SK-N-SH (cell line): ENCODE measurements at regions not wholly inside any gene's neighbourhood (a gene's known extent, or its start where the extent isn't known, plus 50 kb on each side); places are given as distances from the start of the nearest gene placed in this dataset.

ENCODE experiments used
- CTCF ChIA-PET: fragments of 300-600, 350-600 bp; formaldehyde crosslinking; extraction: SDS; loops from one replicate; lab custom pipeline; 2021; lab: Yijun Ruan, JAX
- POLR2A ChIA-PET: fragments of 350-600 bp; sonication (Branson Sonifier 250); formaldehyde crosslinking; extraction: SDS; loops from one replicate; lab custom pipeline; 2020; ENCODE audit warnings: antibody characterized with exemption, inconsistent platforms; lab: Yijun Ruan, JAX
- DNase-seq: peaks from one replicate; pipeline ENCODE4 v3.0.0; 2012
- H2AFZ ChIP-seq: fragments of 200-600 bp; sonication (generic); 2 replicates; pipeline ENCODE4 v1.8.1; 2016; ENCODE audit warnings: antibody characterized with exemption, mild to moderate bottlenecking, low read depth
- H3F3A ChIP-seq: fragments of 200-600 bp; sonication (generic); replicated peaks from 2 replicates; pipeline ENCODE3; 2016; ENCODE audit warnings: antibody characterized with exemption, mild to moderate bottlenecking; ENCODE audit not compliant: insufficient read depth
- H3K27ac ChIP-seq, 2 experiments: fragments of 200-500 bp in 1 of 2; fragments of 200-600 bp in 1 of 2; sonication (Bioruptor generic) in 1 of 2; sonication (generic), shearing (Covaris generic) in 1 of 2; 2 replicates each; pipeline versions ENCODE4 v1.5.1 to v1.6.1; 2014 to 2016; ENCODE audit warnings: low read depth in 2 of 2, inconsistent platforms in 1 of 2, low read length in 1 of 2, mild to moderate bottlenecking in 1 of 2, mixed read lengths in 1 of 2
- H3K27me3 ChIP-seq: fragments of 200-600 bp; sonication (generic), shearing (Covaris generic); 2 replicates; pipeline ENCODE4 v1.6.1; 2016; ENCODE audit warnings: mixed run types; ENCODE audit not compliant: insufficient read depth
- H3K36me3 ChIP-seq, 2 experiments: fragments of 200-500 bp in 1 of 2; fragments of 200-600 bp in 1 of 2; sonication (Bioruptor generic) in 1 of 2; sonication (generic) in 1 of 2; replicated peaks in 1 of 2; 2 replicates each; pipeline versions ENCODE3 to v1.5.1; 2014 to 2016; ENCODE audit warnings: low read length in 1 of 2, mild to moderate bottlenecking in 1 of 2; ENCODE audit not compliant: insufficient read depth in 2 of 2, control insufficient read depth in 1 of 2
- H3K4me1 ChIP-seq, 2 experiments: fragments of 200-500 bp in 1 of 2; fragments of 200-600 bp in 1 of 2; sonication (Bioruptor generic) in 1 of 2; sonication (generic), shearing (Covaris generic) in 1 of 2; 2 replicates each; pipeline versions ENCODE4 v1.5.1 to v1.6.1; 2014 to 2016; ENCODE audit warnings: low read depth in 1 of 2, low read length in 1 of 2, mixed run types in 1 of 2; ENCODE audit not compliant: insufficient read depth in 2 of 2, control insufficient read depth in 1 of 2
- H3K4me2 ChIP-seq: fragments of 200-600 bp; sonication (generic), shearing (Covaris generic); 2 replicates; pipeline ENCODE4 v1.6.1; 2017; ENCODE audit warnings: mixed run types
- H3K4me3 ChIP-seq, 2 experiments: fragments of 200-500 bp in 1 of 2; fragments of 200-600 bp in 1 of 2; sonication (Bioruptor generic) in 1 of 2; sonication (generic), shearing (Covaris generic) in 1 of 2; 2 replicates each; pipeline versions ENCODE4 v1.5.1 to v1.8.1; 2014 to 2016; ENCODE audit warnings: low read depth in 2 of 2, inconsistent platforms in 1 of 2, low read length in 1 of 2, mild to moderate bottlenecking in 1 of 2, mixed read lengths in 1 of 2, moderate library complexity in 1 of 2
- H3K79me2 ChIP-seq: fragments of 200-600 bp; sonication (generic); 2 replicates; pipeline ENCODE4 v1.8.1; 2017; ENCODE audit warnings: mild to moderate bottlenecking; ENCODE audit not compliant: insufficient read depth
- H3K9ac ChIP-seq: fragments of 200-600 bp; sonication (generic); 2 replicates; pipeline ENCODE4 v1.6.1; 2017; ENCODE audit warnings: mixed run types
- H3K9me2 ChIP-seq: fragments of 200-600 bp; sonication (generic); 2 replicates; pipeline ENCODE4 v1.6.1; 2017; ENCODE audit warnings: mixed run types
- H3K9me3 ChIP-seq: fragments of 200-600 bp; sonication (generic); 2 replicates; pipeline ENCODE4 v1.6.1; 2017; ENCODE audit warnings: mixed run types, mild to moderate bottlenecking, moderate library complexity
- H4K20me1 ChIP-seq: fragments of 200-600 bp; sonication (generic); 2 replicates; pipeline ENCODE4 v1.6.1; 2017; ENCODE audit warnings: mild to moderate bottlenecking, mixed run types; ENCODE audit not compliant: insufficient read depth
- CHD2 ChIP-seq: fragments of 150-350 bp; IDR thresholded peaks from 2 replicates; pipeline ENCODE4 v1.6.1; 2018; ENCODE audit warnings: low read length; ENCODE audit not compliant: partially characterized antibody
- FOSL2 ChIP-seq: IDR thresholded peaks from 2 replicates; pipeline ENCODE4 v1.4.0; 2012; ENCODE audit warnings: low read depth, mild to moderate bottlenecking, moderate library complexity, borderline replicate concordance
- FOXJ3 ChIP-seq: sonication (generic); formaldehyde crosslinking; IDR thresholded peaks from 2 replicates; pipeline ENCODE4 v1.5.1; 2020; ENCODE audit warnings: mild to moderate bottlenecking, missing genetic modification reagents
- GABPA ChIP-seq: IDR thresholded peaks from 2 replicates; pipeline ENCODE4 v1.4.0; 2012; ENCODE audit warnings: low read depth, mild to moderate bottlenecking
- NFIC ChIP-seq: IDR thresholded peaks from 2 replicates; pipeline ENCODE4 v1.4.0; 2012; ENCODE audit warnings: borderline replicate concordance
- RCOR1 ChIP-seq: fragments of 150-350 bp; IDR thresholded peaks from 2 replicates; pipeline ENCODE4 v1.6.1; 2017; ENCODE audit warnings: antibody characterized with exemption, low read length
- RFX5 ChIP-seq: IDR thresholded peaks from 2 replicates; pipeline ENCODE4 v1.6.1; 2012; ENCODE audit warnings: mild to moderate bottlenecking, improper control_type of control experiment, low read length
- SIN3A ChIP-seq: IDR thresholded peaks from 2 replicates; pipeline ENCODE4 v1.6.1; 2012; ENCODE audit warnings: low read depth, mild to moderate bottlenecking, low read length, moderate library complexity, borderline replicate concordance
- SMC3 ChIP-seq: IDR thresholded peaks from 2 replicates; pipeline ENCODE4 v1.6.1; 2012; ENCODE audit warnings: low read depth, low read length, improper control_type of control experiment
- TCF12 ChIP-seq: IDR thresholded peaks from 2 replicates; pipeline ENCODE4 v1.4.0; 2012
- TEAD4 ChIP-seq: IDR thresholded peaks from 2 replicates; pipeline ENCODE4 v1.4.0; 2012; ENCODE audit warnings: mild to moderate bottlenecking, borderline replicate concordance; ENCODE audit not compliant: insufficient read depth
- WGBS: methylation state at CpG from one replicate; pipeline ENCODE4 v1.1.6; 2017; ENCODE audit warnings: low lambda C conversion rate; 5-methylcytosine and 5-hydroxymethylcytosine counted together
- TF ChIP-seq, protein P1 (sequence below): fragments of 200-600 bp; sonication (generic); IDR thresholded peaks from 2 replicates; pipeline ENCODE4 v1.6.1; 2017; ENCODE audit warnings: antibody characterized with exemption, mild to moderate bottlenecking, moderate library complexity
- TF ChIP-seq, protein P2 (sequence below): IDR thresholded peaks from 2 replicates; pipeline ENCODE4 v1.4.0; 2012; ENCODE audit warnings: low read depth, borderline replicate concordance
- TF ChIP-seq, protein P3 (sequence below): fragments of 150-350 bp; IDR thresholded peaks from 2 replicates; pipeline ENCODE4 v1.6.1; 2017; ENCODE audit warnings: antibody characterized with exemption, low read length, low read depth, borderline replicate concordance

DNA sequence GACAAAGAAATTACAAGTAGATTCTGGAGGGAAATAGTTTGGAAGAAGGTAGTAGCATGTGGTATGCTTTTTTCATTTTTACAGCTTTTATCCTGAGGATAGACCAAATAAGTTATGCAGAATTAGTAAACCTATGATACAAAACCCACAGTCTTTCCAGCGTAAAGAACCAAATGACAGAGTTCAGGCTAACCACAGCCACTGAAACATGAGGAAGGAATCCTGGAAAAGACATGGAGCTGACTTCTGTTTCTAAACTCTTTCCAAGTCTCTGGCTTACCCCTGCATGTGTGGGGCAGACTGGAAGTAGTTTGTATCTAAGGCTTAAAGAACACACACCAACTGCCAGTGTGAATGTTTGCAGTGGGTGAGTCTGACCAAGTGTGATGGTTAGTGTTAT is 258.4 kb upstream of the TENM4 start:
- H4K20me1 ChIP-seq = no peaks in the 10 kb centered on the region
- TF ChIP-seq FOXJ3 = no peak
- no peak for TF ChIP-seq TCF12
- TF ChIP-seq, protein P1, sequence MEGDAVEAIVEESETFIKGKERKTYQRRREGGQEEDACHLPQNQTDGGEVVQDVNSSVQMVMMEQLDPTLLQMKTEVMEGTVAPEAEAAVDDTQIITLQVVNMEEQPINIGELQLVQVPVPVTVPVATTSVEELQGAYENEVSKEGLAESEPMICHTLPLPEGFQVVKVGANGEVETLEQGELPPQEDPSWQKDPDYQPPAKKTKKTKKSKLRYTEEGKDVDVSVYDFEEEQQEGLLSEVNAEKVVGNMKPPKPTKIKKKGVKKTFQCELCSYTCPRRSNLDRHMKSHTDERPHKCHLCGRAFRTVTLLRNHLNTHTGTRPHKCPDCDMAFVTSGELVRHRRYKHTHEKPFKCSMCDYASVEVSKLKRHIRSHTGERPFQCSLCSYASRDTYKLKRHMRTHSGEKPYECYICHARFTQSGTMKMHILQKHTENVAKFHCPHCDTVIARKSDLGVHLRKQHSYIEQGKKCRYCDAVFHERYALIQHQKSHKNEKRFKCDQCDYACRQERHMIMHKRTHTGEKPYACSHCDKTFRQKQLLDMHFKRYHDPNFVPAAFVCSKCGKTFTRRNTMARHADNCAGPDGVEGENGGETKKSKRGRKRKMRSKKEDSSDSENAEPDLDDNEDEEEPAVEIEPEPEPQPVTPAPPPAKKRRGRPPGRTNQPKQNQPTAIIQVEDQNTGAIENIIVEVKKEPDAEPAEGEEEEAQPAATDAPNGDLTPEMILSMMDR = no peak
- no peak for TF ChIP-seq CHD2
- no peak for TF ChIP-seq SIN3A
- no peak for TF ChIP-seq RFX5
- TF ChIP-seq TEAD4 = no peak
- no peak for TF ChIP-seq FOSL2
- TF ChIP-seq, protein P2, sequence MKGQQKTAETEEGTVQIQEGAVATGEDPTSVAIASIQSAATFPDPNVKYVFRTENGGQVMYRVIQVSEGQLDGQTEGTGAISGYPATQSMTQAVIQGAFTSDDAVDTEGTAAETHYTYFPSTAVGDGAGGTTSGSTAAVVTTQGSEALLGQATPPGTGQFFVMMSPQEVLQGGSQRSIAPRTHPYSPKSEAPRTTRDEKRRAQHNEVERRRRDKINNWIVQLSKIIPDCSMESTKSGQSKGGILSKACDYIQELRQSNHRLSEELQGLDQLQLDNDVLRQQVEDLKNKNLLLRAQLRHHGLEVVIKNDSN = no peak
- TF ChIP-seq GABPA = no peak
- POLR2A ChIA-PET = no interaction called here
- H3K27me3 ChIP-seq = no peaks in the 10 kb centered on the region
- H3K27ac ChIP-seq = no peak overlapping the region
- no peaks in the 10 kb centered on the region for H3F3A ChIP-seq
- no peak overlapping the region for H3K9ac ChIP-seq
- H3K9me3 ChIP-seq = no peaks in the 10 kb centered on the region
- no peak overlapping the region for H3K4me3 ChIP-seq
- CTCF ChIA-PET = no interaction called here
- no peak overlapping the region for H2AFZ ChIP-seq
- no peaks in the 10 kb centered on the region for H3K79me2 ChIP-seq
- H3K4me2 ChIP-seq = no peak overlapping the region
- H3K9me2 ChIP-seq = no peaks in the 10 kb centered on the region
- H3K36me3 ChIP-seq = no peaks in the 10 kb centered on the region
- H3K4me1 ChIP-seq = no peaks in the 10 kb centered on the region
- no peak for DNase-seq
- WGBS = 44% methylated on average over 1 of the region's 1 CpG

DNA sequence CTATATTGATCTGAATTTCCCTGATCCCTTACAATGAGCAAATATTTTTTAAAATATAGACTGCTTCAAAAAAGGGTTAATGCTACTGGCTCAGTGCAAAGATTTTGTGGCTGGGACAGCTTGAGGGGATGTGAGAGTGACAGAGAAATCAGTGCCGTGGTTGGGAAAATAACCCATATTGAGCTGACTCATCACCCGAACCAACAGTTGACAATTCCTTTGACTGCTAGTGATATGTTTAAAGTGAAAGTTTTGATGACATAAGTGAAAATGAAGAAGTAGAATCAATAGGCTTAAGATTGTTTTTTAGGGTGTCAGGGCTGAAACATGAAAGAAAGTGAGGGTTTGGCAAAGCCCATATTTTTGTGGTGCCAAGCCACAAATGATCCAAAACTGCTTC is 257.1 kb upstream of the TENM4 start:
- POLR2A ChIA-PET = no interaction called here
- WGBS = 36% methylated on average over 2 of the region's 2 CpGs
- no peaks in the 10 kb centered on the region for H3F3A ChIP-seq
- H3K9ac ChIP-seq = no peak overlapping the region
- no peak overlapping the region for H3K4me2 ChIP-seq
- no peaks in the 10 kb centered on the region for H4K20me1 ChIP-seq
- no peaks in the 10 kb centered on the region for H3K79me2 ChIP-seq
- H3K36me3 ChIP-seq = no peaks in the 10 kb centered on the region
- no peak for DNase-seq
- H3K27me3 ChIP-seq = no peaks in the 10 kb centered on the region
- H2AFZ ChIP-seq = no peak overlapping the region
- H3K9me3 ChIP-seq = no peaks in the 10 kb centered on the region
- CTCF ChIA-PET = interaction anchor here (0.6 kb wide), 1 partner anchor 279 kb away, joined by 3 read pairs; no protein-coding TSS in a partner anchor
- TF ChIP-seq SMC3 = no peak
- no peak for TF ChIP-seq RCOR1
- TF ChIP-seq NFIC = no peak
- TF ChIP-seq, protein P3, sequence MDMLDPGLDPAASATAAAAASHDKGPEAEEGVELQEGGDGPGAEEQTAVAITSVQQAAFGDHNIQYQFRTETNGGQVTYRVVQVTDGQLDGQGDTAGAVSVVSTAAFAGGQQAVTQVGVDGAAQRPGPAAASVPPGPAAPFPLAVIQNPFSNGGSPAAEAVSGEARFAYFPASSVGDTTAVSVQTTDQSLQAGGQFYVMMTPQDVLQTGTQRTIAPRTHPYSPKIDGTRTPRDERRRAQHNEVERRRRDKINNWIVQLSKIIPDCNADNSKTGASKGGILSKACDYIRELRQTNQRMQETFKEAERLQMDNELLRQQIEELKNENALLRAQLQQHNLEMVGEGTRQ = no peak
- TF ChIP-seq, all 33 proteins: peak for 0
- no peak overlapping the region for H3K27ac ChIP-seq
- H3K4me3 ChIP-seq = no peak overlapping the region
- no peaks in the 10 kb centered on the region for H3K9me2 ChIP-seq
- H3K4me1 ChIP-seq = no peaks in the 10 kb centered on the region
